ENCODE measurements at regions not wholly inside any gene's neighbourhood (a gene's known extent, or its start where the extent isn't known, plus 50 kb on each side); places are given as distances from the start of the nearest gene placed in this dataset.
A peak's percentile ranks its signal among the peaks of the same experiment; 100 is the strongest.

DNA sequence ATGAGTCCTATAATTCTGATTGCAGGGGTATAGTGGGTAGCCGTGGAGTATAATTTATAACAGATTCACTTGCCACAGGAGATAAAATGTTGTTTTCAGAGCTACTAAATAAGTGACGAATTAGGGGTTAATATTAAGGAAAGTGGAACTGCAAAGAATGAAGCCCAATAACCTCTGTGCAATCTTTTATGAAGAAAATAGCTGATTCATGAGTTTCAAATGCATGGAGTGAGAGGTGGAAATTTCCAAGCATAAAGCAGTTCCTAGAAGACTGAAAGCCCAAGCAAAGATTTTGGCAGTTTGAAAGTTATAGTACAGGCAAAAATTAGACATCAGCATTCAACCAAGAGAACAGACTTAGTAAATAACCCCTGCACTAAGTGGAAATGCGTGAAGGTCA lies 1782.4 kb upstream of the PCDH10 start:
- FAIRE-seq: no peak
- POLR2A ChIA-PET: no interaction called here
- H3K27ac ChIP-seq: no peak overlapping the region
- TF ChIP-seq MAFK (IDR thresholded peaks at IDR 0.05; ENCODE audit: partially characterized antibody): peak; percentile 64
- TF ChIP-seq, protein P1, sequence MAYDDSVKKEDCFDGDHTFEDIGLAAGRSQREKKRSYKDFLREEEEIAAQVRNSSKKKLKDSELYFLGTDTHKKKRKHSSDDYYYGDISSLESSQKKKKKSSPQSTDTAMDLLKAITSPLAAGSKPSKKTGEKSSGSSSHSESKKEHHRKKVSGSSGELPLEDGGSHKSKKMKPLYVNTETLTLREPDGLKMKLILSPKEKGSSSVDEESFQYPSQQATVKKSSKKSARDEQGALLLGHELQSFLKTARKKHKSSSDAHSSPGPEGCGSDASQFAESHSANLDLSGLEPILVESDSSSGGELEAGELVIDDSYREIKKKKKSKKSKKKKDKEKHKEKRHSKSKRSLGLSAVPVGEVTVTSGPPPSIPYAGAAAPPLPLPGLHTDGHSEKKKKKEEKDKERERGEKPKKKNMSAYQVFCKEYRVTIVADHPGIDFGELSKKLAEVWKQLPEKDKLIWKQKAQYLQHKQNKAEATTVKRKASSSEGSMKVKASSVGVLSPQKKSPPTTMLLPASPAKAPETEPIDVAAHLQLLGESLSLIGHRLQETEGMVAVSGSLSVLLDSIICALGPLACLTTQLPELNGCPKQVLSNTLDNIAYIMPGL (CRISPR knock-in tag; IDR thresholded peaks at IDR 0.05; ENCODE audit: borderline replicate concordance): no peak
- no peak for TF ChIP-seq HDAC2 (IDR thresholded peaks at IDR 0.05)
- peak overlapping the region; percentile 57 for H3K4me2 ChIP-seq
- no peak for ATAC-seq
- CTCF ChIA-PET: no interaction called here
- 19% methylated on average over 3 of the region's 3 CpGs for WGBS (ENCODE audit: missing lambda C conversion rate)
- DNase-seq (ENCODE audit: low read depth in 1 of 2, low spot score in 1 of 2): no peak
- no peak overlapping the region for H3K4me3 ChIP-seq
- H3K9me3 ChIP-seq: no peaks in the 10 kb centered on the region
- no peaks in the 10 kb centered on the region for H3K4me1 ChIP-seq

DNA sequence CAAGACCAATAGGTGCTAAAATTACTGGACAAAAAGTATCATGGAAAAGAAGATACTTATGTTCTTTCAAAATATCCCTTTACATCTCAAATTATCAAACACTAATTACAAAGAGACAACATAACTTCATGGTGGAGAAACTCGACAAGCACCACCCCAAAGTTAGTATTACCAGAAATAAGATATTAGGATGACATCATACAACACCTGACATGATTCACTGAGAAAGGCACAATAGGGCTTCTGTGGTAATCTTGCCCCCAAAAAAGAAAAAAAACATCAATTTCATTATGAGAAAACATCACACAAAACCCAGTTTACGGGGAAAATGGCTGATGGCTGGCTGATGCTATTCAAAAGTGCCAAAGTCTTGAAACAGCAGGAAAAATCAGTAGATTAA lies 1781.7 kb upstream of the PCDH10 start:
- 46% methylated on average over 2 of the region's 2 CpGs for WGBS (ENCODE audit: missing lambda C conversion rate)
- ATAC-seq: no peak

DNA sequence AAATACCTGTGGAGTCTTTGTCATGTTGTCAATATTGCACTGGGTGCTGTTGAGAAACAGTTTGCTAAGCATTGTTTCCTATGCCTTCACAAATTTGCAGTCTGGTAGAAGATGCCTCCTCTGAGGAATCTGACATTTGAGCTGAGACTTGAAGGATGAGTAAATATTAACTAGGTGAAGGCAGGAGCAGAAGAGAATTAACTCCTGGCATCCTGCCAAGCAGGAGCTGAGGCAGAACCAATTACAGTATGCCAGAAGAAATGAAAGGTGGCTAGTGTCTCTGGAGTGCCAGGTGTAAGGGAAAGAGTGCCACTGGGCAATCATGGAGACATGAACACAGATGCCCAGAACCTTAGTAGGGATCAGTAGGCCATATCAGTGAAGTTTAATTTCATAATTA lies 1778.2 kb upstream of the PCDH10 start:
- no peaks in the 10 kb centered on the region for H3K4me1 ChIP-seq

More for the DNA sequence above, 1781.7 kb upstream of the PCDH10 start:
- H3K4me2 ChIP-seq: no peak overlapping the region
- ChIA-PET CTCF (no interaction called here), POLR2A (no interaction called here)
- no peak overlapping the region for H3K27ac ChIP-seq
- no peak overlapping the region for H3K4me3 ChIP-seq
- H3K9me3 ChIP-seq: no peaks in the 10 kb centered on the region
- TF ChIP-seq TP53 (CRISPR knock-in tag; IDR thresholded peaks at IDR 0.05) (no peak), ZNF302 (CRISPR knock-in tag; IDR thresholded peaks at IDR 0.05) (no peak), MAZ (IDR thresholded peaks at IDR 0.05; ENCODE audit: borderline replicate concordance, low read depth, low read length) (no peak), FOSL2 (IDR thresholded peaks at IDR 0.05) (no peak), FOSL2 (CRISPR knock-in tag; IDR thresholded peaks at IDR 0.05) (no peak), CBX2 (IDR thresholded peaks at IDR 0.05; ENCODE audit: borderline replicate concordance, low read depth) (no peak), ESRRA (IDR thresholded peaks at IDR 0.05; ENCODE audit: borderline replicate concordance, low read length) (no peak), KDM1A (IDR thresholded peaks at IDR 0.05; ENCODE audit: low read depth) (no peak), RCOR1 (IDR thresholded peaks at IDR 0.05; ENCODE audit: low read depth, low read length) (no peak), HEYL (CRISPR knock-in tag; IDR thresholded peaks at IDR 0.05) (no peak), FOSB (CRISPR knock-in tag; IDR thresholded peaks at IDR 0.05) (no peak), POLR2A (IDR thresholded peaks at IDR 0.05; ENCODE audit: low read length) (no peak), FOXS1 (CRISPR knock-in tag; IDR thresholded peaks at IDR 0.05) (no peak), MYC (IDR thresholded peaks at IDR 0.05; ENCODE audit: borderline replicate concordance, low read length) (no peak)
- TF ChIP-seq, protein P2, sequence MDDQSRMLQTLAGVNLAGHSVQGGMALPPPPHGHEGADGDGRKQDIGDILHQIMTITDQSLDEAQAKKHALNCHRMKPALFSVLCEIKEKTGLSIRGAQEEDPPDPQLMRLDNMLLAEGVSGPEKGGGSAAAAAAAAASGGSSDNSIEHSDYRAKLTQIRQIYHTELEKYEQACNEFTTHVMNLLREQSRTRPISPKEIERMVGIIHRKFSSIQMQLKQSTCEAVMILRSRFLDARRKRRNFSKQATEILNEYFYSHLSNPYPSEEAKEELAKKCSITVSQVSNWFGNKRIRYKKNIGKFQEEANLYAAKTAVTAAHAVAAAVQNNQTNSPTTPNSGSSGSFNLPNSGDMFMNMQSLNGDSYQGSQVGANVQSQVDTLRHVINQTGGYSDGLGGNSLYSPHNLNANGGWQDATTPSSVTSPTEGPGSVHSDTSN (IDR thresholded peaks at IDR 0.05): no peak
- no peaks in the 10 kb centered on the region for H3K4me1 ChIP-seq
- FAIRE-seq (no peak), DNase-seq (ENCODE audit: low read depth in 1 of 2, low spot score in 1 of 2) (no peak)

DNA sequence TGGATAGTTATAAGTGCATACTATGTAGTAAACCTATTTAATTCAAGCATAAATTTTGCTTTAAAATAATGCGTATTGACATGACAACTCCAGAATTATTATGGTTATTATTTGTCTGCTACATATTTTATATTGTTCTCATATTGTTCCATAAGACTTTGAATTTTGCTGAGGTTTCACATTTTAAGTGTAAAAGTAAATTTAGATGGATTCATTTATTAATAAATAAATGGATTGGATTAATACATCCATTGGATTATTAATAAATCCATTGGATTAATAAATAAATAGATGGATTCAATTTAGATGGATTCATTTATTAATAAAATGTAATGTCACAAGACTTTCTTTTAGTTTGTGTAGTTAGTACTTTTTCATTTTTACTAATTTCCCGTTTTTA lies 1768.0 kb upstream of the PCDH10 start:
- no peaks in the 10 kb centered on the region for H3K4me1 ChIP-seq
- POLR2A ChIA-PET: no interaction called here
- DNase-seq (ENCODE audit: low read depth in 1 of 2, low spot score in 1 of 2): no peak
- H3K4me3 ChIP-seq: no peak overlapping the region
- no peak overlapping the region for H3K4me2 ChIP-seq
- CTCF ChIA-PET: no interaction called here
- no peaks in the 10 kb centered on the region for H3K9me3 ChIP-seq
- H3K27ac ChIP-seq: no peak overlapping the region
- TF ChIP-seq, protein P3, sequence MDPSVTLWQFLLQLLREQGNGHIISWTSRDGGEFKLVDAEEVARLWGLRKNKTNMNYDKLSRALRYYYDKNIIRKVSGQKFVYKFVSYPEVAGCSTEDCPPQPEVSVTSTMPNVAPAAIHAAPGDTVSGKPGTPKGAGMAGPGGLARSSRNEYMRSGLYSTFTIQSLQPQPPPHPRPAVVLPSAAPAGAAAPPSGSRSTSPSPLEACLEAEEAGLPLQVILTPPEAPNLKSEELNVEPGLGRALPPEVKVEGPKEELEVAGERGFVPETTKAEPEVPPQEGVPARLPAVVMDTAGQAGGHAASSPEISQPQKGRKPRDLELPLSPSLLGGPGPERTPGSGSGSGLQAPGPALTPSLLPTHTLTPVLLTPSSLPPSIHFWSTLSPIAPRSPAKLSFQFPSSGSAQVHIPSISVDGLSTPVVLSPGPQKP (IDR thresholded peaks at IDR 0.05; ENCODE audit: low read depth, low read length): no peak
- TF ChIP-seq MAFK (IDR thresholded peaks at IDR 0.05; ENCODE audit: partially characterized antibody): peak; percentile 38
- TF ChIP-seq ZNF302 (CRISPR knock-in tag; IDR thresholded peaks at IDR 0.05): no peak
- FAIRE-seq: no peak
- WGBS (ENCODE audit: missing lambda C conversion rate): 48% methylated on average over 2 of the region's 2 CpGs
- ATAC-seq: no peak

More for the DNA sequence above, 1778.2 kb upstream of the PCDH10 start:
- ATAC-seq (no peak), FAIRE-seq (no peak), DNase-seq (ENCODE audit: low read depth in 1 of 2, low spot score in 1 of 2) (no peak)
- TF ChIP-seq ESRRA (IDR thresholded peaks at IDR 0.05; ENCODE audit: borderline replicate concordance, low read length) (no peak), MAFK (IDR thresholded peaks at IDR 0.05; ENCODE audit: partially characterized antibody) (no peak)
- Histone ChIP-seq H3K9me3 (no peaks in the 10 kb centered on the region), H3K4me3 (no peak overlapping the region), H3K27ac (no peak overlapping the region), H3K4me2 (no peak overlapping the region)
- ChIA-PET POLR2A (interaction anchor here (0.6 kb wide), 1 partner anchor 43 kb away, joined by 3 read pairs; no protein-coding TSS in a partner anchor), CTCF (no interaction called here)

Measured in A549 (cell line).